H9 (cell line): ENCODE measurements at regions not wholly inside any gene's neighbourhood (a gene's known extent, or its start where the extent isn't known, plus 50 kb on each side); places are given as distances from the start of the nearest gene placed in this dataset.

Experiments
- DNase-seq: peaks from one replicate; pipeline ENCODE4 v3.0.0-alpha.2; 2017
- H2AFZ ChIP-seq: one replicate; pipeline ENCODE4 v1.6.1; 2013; ENCODE audit warnings: mild to moderate bottlenecking, low read length, control low read depth, moderate library complexity
- H2AK5ac ChIP-seq: 2 replicates; pipeline ENCODE4 v1.6.1; 2013; ENCODE audit warnings: low read length, control low read depth, mixed read lengths; ENCODE audit not compliant: insufficient read length
- H2BK120ac ChIP-seq: one replicate; pipeline ENCODE4 v1.6.1; 2013; ENCODE audit warnings: low read depth, mild to moderate bottlenecking, low read length, control low read depth, inconsistent platforms; ENCODE audit not compliant: poor library complexity, severe bottlenecking
- H2BK12ac ChIP-seq: 2 replicates; pipeline ENCODE4 v1.6.1; 2013; ENCODE audit warnings: low read length, control low read depth, mixed read lengths, low read depth; ENCODE audit not compliant: insufficient read length
- H2BK15ac ChIP-seq: 2 replicates; pipeline ENCODE4 v1.6.1; 2013; ENCODE audit warnings: low read depth, low read length, control low read depth
- H2BK20ac ChIP-seq: one replicate; pipeline ENCODE4 v1.6.1; 2013; ENCODE audit warnings: low read depth, mild to moderate bottlenecking, low read length, control low read depth, inconsistent platforms; ENCODE audit not compliant: poor library complexity, severe bottlenecking
- H2BK5ac ChIP-seq: 2 replicates; pipeline ENCODE4 v1.6.1; 2013; ENCODE audit warnings: low read length, control low read depth, mixed read lengths; ENCODE audit not compliant: insufficient read length
- H3K14ac ChIP-seq: 2 replicates; pipeline ENCODE4 v1.6.1; 2013; ENCODE audit warnings: low read length, control low read depth; ENCODE audit not compliant: insufficient read depth
- H3K18ac ChIP-seq: 2 replicates; pipeline ENCODE4 v1.6.1; 2013; ENCODE audit warnings: low read depth, mild to moderate bottlenecking, mixed read lengths, low read length, control low read depth; ENCODE audit not compliant: insufficient read length
- H3K23ac ChIP-seq: 2 replicates; pipeline ENCODE4 v1.6.1; 2013; ENCODE audit warnings: low read length, control low read depth, mixed read lengths, low read depth; ENCODE audit not compliant: insufficient read length
- H3K23me2 ChIP-seq: 2 replicates; pipeline ENCODE4 v1.6.1; 2013; ENCODE audit warnings: low read depth, mild to moderate bottlenecking, mixed read lengths, low read length, control low read depth; ENCODE audit not compliant: insufficient read length, poor library complexity, severe bottlenecking
- H3K27ac ChIP-seq: 2 replicates; pipeline ENCODE4 v1.5.1; 2013; ENCODE audit warnings: low read length, control low read depth, mixed read lengths, low read depth; ENCODE audit not compliant: insufficient read length
- H3K27me3 ChIP-seq: 2 replicates; pipeline ENCODE4 v1.6.1; 2013; ENCODE audit warnings: low read length, control low read depth, inconsistent platforms; ENCODE audit not compliant: insufficient read depth
- H3K4ac ChIP-seq: 2 replicates; pipeline ENCODE4 v1.6.1; 2013; ENCODE audit warnings: low read depth, mild to moderate bottlenecking, control low read depth, inconsistent platforms, low read length, moderate library complexity
- H3K4me1 ChIP-seq: 2 replicates; pipeline ENCODE4 v1.6.1; 2013; ENCODE audit warnings: low read length, control low read depth, inconsistent platforms; ENCODE audit not compliant: insufficient read depth
- H3K4me2 ChIP-seq: 2 replicates; pipeline ENCODE4 v1.6.1; 2013; ENCODE audit warnings: low read length, control low read depth, mixed read lengths; ENCODE audit not compliant: insufficient read length, insufficient read depth
- H3K56ac ChIP-seq: 2 replicates; pipeline ENCODE4 v1.6.1; 2013; ENCODE audit warnings: low read depth, mild to moderate bottlenecking, mixed read lengths, low read length, control low read depth; ENCODE audit not compliant: insufficient read length
- H3K79me1 ChIP-seq: 2 replicates; pipeline ENCODE4 v1.6.1; 2013; ENCODE audit warnings: low read depth, mild to moderate bottlenecking, moderate library complexity, low read length, control low read depth, inconsistent platforms; ENCODE audit not compliant: insufficient read depth, poor library complexity, severe bottlenecking
- H3K79me2 ChIP-seq: 2 replicates; pipeline ENCODE4 v1.6.1; 2013; ENCODE audit warnings: low read length, control low read depth, inconsistent platforms; ENCODE audit not compliant: insufficient read depth
- H3K9ac ChIP-seq: 2 replicates; pipeline ENCODE4 v1.6.1; 2013; ENCODE audit warnings: low read length, control low read depth, mixed read lengths; ENCODE audit not compliant: insufficient read length; ENCODE audit errors: extremely low read depth
- H3K9me3 ChIP-seq: one replicate; pipeline ENCODE4 v1.6.1; 2013; ENCODE audit warnings: low read depth, low read length, inconsistent platforms; ENCODE audit not compliant: control insufficient read depth
- H3T11ph ChIP-seq: one replicate; pipeline ENCODE4 v1.6.1; 2013; ENCODE audit warnings: mild to moderate bottlenecking, low read length, control low read depth, inconsistent platforms
- H4K20me1 ChIP-seq: one replicate; pipeline ENCODE4 v1.6.1; 2013; ENCODE audit not compliant: control insufficient read depth, insufficient read length, insufficient read depth
- H4K5ac ChIP-seq: 2 replicates; pipeline ENCODE4 v1.6.1; 2013; ENCODE audit warnings: low read depth, mild to moderate bottlenecking, mixed read lengths, low read length, control low read depth; ENCODE audit not compliant: insufficient read length
- H4K8ac ChIP-seq: replicated peaks from 2 replicates; pipeline ENCODE4 v1.6.1; 2013; ENCODE audit warnings: low read length, control low read depth, mixed read lengths, low read depth; ENCODE audit not compliant: insufficient read length
- H4K91ac ChIP-seq: 2 replicates; pipeline ENCODE4 v1.6.1; 2013; ENCODE audit warnings: low read depth, mild to moderate bottlenecking, moderate library complexity, mixed read lengths, low read length, control low read depth; ENCODE audit not compliant: insufficient read length
- H3K27ac Mint-ChIP-seq, 3 experiments: 2 replicates in 2 of 3; 3 replicates in 1 of 3; pipeline ENCODE4 v1.8.0; 2020 to 2021; ENCODE audit warnings: mixed read lengths in 3 of 3, mild to moderate bottlenecking in 1 of 3, moderate library complexity in 1 of 3
- H3K27me3 Mint-ChIP-seq: 2 replicates; pipeline ENCODE4 v1.8.0; 2021; ENCODE audit warnings: low read depth, mild to moderate bottlenecking, moderate library complexity, mixed read lengths
- H3K36me3 Mint-ChIP-seq, 3 experiments: 2 replicates in 2 of 3; 3 replicates in 1 of 3; pipeline ENCODE4 v1.8.0; 2020 to 2021; ENCODE audit warnings: low read depth in 3 of 3, mixed read lengths in 3 of 3; ENCODE audit not compliant: insufficient read depth in 1 of 3
- H3K4me1 Mint-ChIP-seq, 2 experiments: 2 replicates each; pipeline ENCODE4 v1.8.0; 2020; ENCODE audit warnings: mixed read lengths in 2 of 2
- H3K4me3 Mint-ChIP-seq, 2 experiments: 2 replicates in 1 of 2; 3 replicates in 1 of 2; pipeline ENCODE4 v1.8.0; 2020 to 2021; ENCODE audit warnings: mild to moderate bottlenecking in 2 of 2, mixed read lengths in 2 of 2, moderate library complexity in 1 of 2
- H3K9me3 Mint-ChIP-seq, 2 experiments: 2 replicates in 1 of 2; 3 replicates in 1 of 2; pipeline ENCODE4 v1.8.0; 2020; ENCODE audit warnings: mild to moderate bottlenecking in 2 of 2, mixed read lengths in 2 of 2, moderate library complexity in 1 of 2
- CTCF ChIP-seq: fragments of 200-600 bp; sonication (generic); conservative IDR thresholded peaks from 3 replicates; pipeline ENCODE4 v1.8.0; 2021; ENCODE audit warnings: antibody characterized with exemption, mild to moderate bottlenecking
- WGBS: extraction: QIAGEN DNeasy Blood & Tissue Kit; methylation state at CpG from one replicate; pipeline ENCODE4 v1.1.7; 2013; ENCODE audit warnings: missing lambda C conversion rate, low lambda C conversion rate, mixed read lengths; ENCODE audit not compliant: insufficient read length; ENCODE audit errors: extremely low coverage; 5-methylcytosine and 5-hydroxymethylcytosine counted together

GRCh38 chr10:24791084-24791726, 67.5 kb upstream of the ARHGAP21 start:
- Mint-ChIP-seq H3K4me3 (no peak overlapping the region), H3K27ac (no peak overlapping the region), H3K27me3 (no peaks in the 10 kb centered on the region), H3K9me3 (no peaks in the 10 kb centered on the region), H3K36me3 (no peaks in the 10 kb centered on the region), H3K4me1 (peaks cover 0 to 2% of the 10 kb centered on the region in 2 experiments; a peak in 1 of 4 replicates)
- H3K4me2 ChIP-seq, result no peak overlapping the region
- H3K23me2 ChIP-seq, result no peaks in the 10 kb centered on the region
- no peak overlapping the region for H4K91ac ChIP-seq
- H2BK120ac ChIP-seq, result no peak overlapping the region
- H2BK20ac ChIP-seq, result no peak overlapping the region
- no peak overlapping the region for H3T11ph ChIP-seq
- H3K4ac ChIP-seq, result no peak overlapping the region
- no peaks in the 10 kb centered on the region for H3K9me3 ChIP-seq
- no peaks in the 10 kb centered on the region for H3K79me2 ChIP-seq
- no peak overlapping the region for H2AFZ ChIP-seq
- H2BK12ac ChIP-seq, result no peak overlapping the region
- no peak overlapping the region for H2AK5ac ChIP-seq
- no peak overlapping the region for H4K8ac ChIP-seq
- H3K23ac ChIP-seq, result no peak overlapping the region
- no peaks in the 10 kb centered on the region for H3K27me3 ChIP-seq
- H4K5ac ChIP-seq, result no peak overlapping the region
- H3K79me1 ChIP-seq, result no peaks in the 10 kb centered on the region
- H4K20me1 ChIP-seq, result no peaks in the 10 kb centered on the region
- no peak overlapping the region for H3K56ac ChIP-seq
- no peak overlapping the region for H3K18ac ChIP-seq
- no peak for DNase-seq
- H2BK15ac ChIP-seq, result no peak overlapping the region
- H3K27ac ChIP-seq, result no peak overlapping the region
- no peak overlapping the region for H3K9ac ChIP-seq
- no peak overlapping the region for H2BK5ac ChIP-seq
- no CpG with 5 or more reads among the region's 7 CpGs for WGBS
- no peaks in the 10 kb centered on the region for H3K4me1 ChIP-seq
- H3K14ac ChIP-seq, result no peak overlapping the region
- no peak for TF ChIP-seq CTCF
